Vagina (tissue), 2 donors: ENCODE measurements at regions not wholly inside any gene's neighbourhood (a gene's known extent, or its start where the extent isn't known, plus 50 kb on each side); places are given as distances from the start of the nearest gene placed in this dataset.

Experiments
- POLR2AphosphoS5 ChIP-seq, 2 donors: sonication (generic); formaldehyde crosslinking; IDR thresholded peaks; one replicate each; pipeline ENCODE4 v1.9.0; 2017; ENCODE audit warnings: antibody characterized with exemption in 2 of 2, mild to moderate bottlenecking in 2 of 2, low read depth in 1 of 2; ENCODE audit not compliant: insufficient read depth in 1 of 2
- TF ChIP-seq, protein P1 (sequence below), 3 experiments: fragments of 450-650 bp in 2 of 3; fragments of 200-600 bp in 1 of 3; sonication (generic) in 1 of 3; IDR thresholded peaks; one replicate each; pipeline ENCODE4 v1.5.1; 2017 to 2019; ENCODE audit warnings: antibody characterized with exemption in 3 of 3, mild to moderate bottlenecking in 2 of 3, moderate library complexity in 2 of 3

DNA sequence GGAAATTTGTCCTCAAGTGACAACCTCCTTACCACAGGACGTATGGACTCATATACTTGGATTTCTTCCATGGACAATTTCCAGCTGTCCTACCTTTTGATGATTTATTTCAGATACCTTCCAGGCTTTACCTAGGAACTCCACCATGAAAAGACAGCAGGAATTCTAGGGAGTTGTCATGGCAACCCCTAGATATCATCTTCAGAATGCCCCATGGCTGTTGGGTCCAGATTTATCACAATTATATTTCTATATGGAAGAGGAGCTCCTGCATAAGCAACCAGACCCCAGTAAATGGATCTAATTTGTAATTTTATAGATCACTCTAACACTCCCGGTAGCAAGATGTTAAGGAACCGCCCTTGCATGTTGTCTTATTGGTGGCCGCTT, 102.3 kb upstream of the ZNF521 start:
- TF ChIP-seq, protein P1, sequence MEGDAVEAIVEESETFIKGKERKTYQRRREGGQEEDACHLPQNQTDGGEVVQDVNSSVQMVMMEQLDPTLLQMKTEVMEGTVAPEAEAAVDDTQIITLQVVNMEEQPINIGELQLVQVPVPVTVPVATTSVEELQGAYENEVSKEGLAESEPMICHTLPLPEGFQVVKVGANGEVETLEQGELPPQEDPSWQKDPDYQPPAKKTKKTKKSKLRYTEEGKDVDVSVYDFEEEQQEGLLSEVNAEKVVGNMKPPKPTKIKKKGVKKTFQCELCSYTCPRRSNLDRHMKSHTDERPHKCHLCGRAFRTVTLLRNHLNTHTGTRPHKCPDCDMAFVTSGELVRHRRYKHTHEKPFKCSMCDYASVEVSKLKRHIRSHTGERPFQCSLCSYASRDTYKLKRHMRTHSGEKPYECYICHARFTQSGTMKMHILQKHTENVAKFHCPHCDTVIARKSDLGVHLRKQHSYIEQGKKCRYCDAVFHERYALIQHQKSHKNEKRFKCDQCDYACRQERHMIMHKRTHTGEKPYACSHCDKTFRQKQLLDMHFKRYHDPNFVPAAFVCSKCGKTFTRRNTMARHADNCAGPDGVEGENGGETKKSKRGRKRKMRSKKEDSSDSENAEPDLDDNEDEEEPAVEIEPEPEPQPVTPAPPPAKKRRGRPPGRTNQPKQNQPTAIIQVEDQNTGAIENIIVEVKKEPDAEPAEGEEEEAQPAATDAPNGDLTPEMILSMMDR (IDR thresholded peaks at IDR 0.05) = no peak
- no peak for TF ChIP-seq POLR2AphosphoS5 (IDR thresholded peaks at IDR 0.05; ENCODE audit: insufficient read depth in 1 of 2, low read depth in 1 of 2)
